SK-N-SH treated with all-trans-retinoic acid at 6 μM for 48 hours (cell line): ENCODE measurements at regions not wholly inside any gene's neighbourhood (a gene's known extent, or its start where the extent isn't known, plus 50 kb on each side); places are given as distances from the start of the nearest gene placed in this dataset.

Experiments used
- ATAC-seq: fragments of 200-7000 bp; cut with Tn5 transposase; 3 replicates; pipeline ENCODE4 v1.9.1; 2020; ENCODE audit warnings: mild to moderate bottlenecking, moderate library complexity
- ARNTL ChIP-seq: fragments of 450-650 bp; formaldehyde crosslinking; IDR thresholded peaks from 2 replicates; pipeline ENCODE4 v1.5.0; 2020; ENCODE audit warnings: low read depth, mild to moderate bottlenecking, moderate library complexity, borderline replicate concordance
- BACH2 ChIP-seq: fragments of 250-450 bp; sonication (Bioruptor Pico); IDR thresholded peaks from 2 replicates; pipeline ENCODE4 v1.9.0; 2021; ENCODE audit warnings: mild to moderate bottlenecking, borderline replicate concordance
- CREB5 ChIP-seq: fragments of 250-450 bp; sonication (Bioruptor Pico); IDR thresholded peaks from 2 replicates; pipeline ENCODE4 v1.5.1; 2020; ENCODE audit warnings: low read depth, mild to moderate bottlenecking, moderate library complexity
- CSDC2 ChIP-seq: fragments of 250-450 bp; sonication (Bioruptor Pico); IDR thresholded peaks from 2 replicates; pipeline ENCODE4 v1.5.0; 2020; ENCODE audit warnings: mild to moderate bottlenecking, moderate library complexity
- CSRNP3 ChIP-seq: fragments of 250-450 bp; sonication (Bioruptor Pico); IDR thresholded peaks from 2 replicates; pipeline ENCODE4 v1.5.1; 2021; ENCODE audit warnings: mild to moderate bottlenecking, moderate library complexity
- ESRRG ChIP-seq: fragments of 250-450 bp; sonication (Bioruptor Pico); IDR thresholded peaks from 2 replicates; pipeline ENCODE4 v1.6.1; 2021; ENCODE audit warnings: mild to moderate bottlenecking
- GLIS3 ChIP-seq: fragments of 250-450 bp; sonication (Bioruptor Pico); IDR thresholded peaks from 2 replicates; pipeline ENCODE4 v1.5.0; 2020; ENCODE audit warnings: mild to moderate bottlenecking, moderate library complexity
- ISL1 ChIP-seq: fragments of 250-450 bp; sonication (Bioruptor Pico); IDR thresholded peaks from 2 replicates; pipeline ENCODE4 v2.1.2; 2022; ENCODE audit warnings: mild to moderate bottlenecking, moderate library complexity
- OSR1 ChIP-seq: fragments of 250-450 bp; sonication (Bioruptor Pico); IDR thresholded peaks from 2 replicates; pipeline ENCODE4 v1.8.0; 2022; ENCODE audit warnings: moderate library complexity, mild to moderate bottlenecking, inconsistent platforms
- PATZ1 ChIP-seq: fragments of 250-450 bp; sonication (Bioruptor Pico); IDR thresholded peaks from 2 replicates; pipeline ENCODE4 v1.8.0; 2020; ENCODE audit warnings: mild to moderate bottlenecking, moderate library complexity, borderline replicate concordance
- POU6F1 ChIP-seq: fragments of 250-450 bp; sonication (Bioruptor Pico); IDR thresholded peaks from 2 replicates; pipeline ENCODE4 v1.8.0; 2021; ENCODE audit warnings: low read depth, mild to moderate bottlenecking, moderate library complexity, borderline replicate concordance
- RARB ChIP-seq: fragments of 250-450 bp; sonication (Bioruptor Pico); IDR thresholded peaks from 2 replicates; pipeline ENCODE4 v1.8.0; 2021; ENCODE audit warnings: mild to moderate bottlenecking, moderate library complexity
- SNAI2 ChIP-seq: fragments of 250-450 bp; sonication (Bioruptor Pico); IDR thresholded peaks from 2 replicates; pipeline ENCODE4 v1.5.0; 2020; ENCODE audit warnings: mild to moderate bottlenecking, moderate library complexity
- TCF4 ChIP-seq: fragments of 250-450 bp; sonication (Bioruptor Pico); IDR thresholded peaks from 2 replicates; pipeline ENCODE4 v1.8.0; 2021; ENCODE audit warnings: mild to moderate bottlenecking, moderate library complexity, borderline replicate concordance
- TOX ChIP-seq: fragments of 250-450 bp; sonication (Bioruptor Pico); IDR thresholded peaks from 2 replicates; pipeline ENCODE4 v1.8.0; 2021; ENCODE audit warnings: mild to moderate bottlenecking, moderate library complexity, borderline replicate concordance
- ZC3H10 ChIP-seq: fragments of 250-450 bp; sonication (Bioruptor Pico); IDR thresholded peaks from 2 replicates; pipeline ENCODE4 v1.5.1; 2021; ENCODE audit warnings: mild to moderate bottlenecking, moderate library complexity
- ZFP3 ChIP-seq: fragments of 250-450 bp; sonication (Bioruptor Pico); IDR thresholded peaks from 2 replicates; pipeline ENCODE4 v1.5.0; 2020; ENCODE audit warnings: mild to moderate bottlenecking, moderate library complexity
- ZFP30 ChIP-seq: fragments of 450-650 bp; formaldehyde crosslinking; IDR thresholded peaks from 2 replicates; pipeline ENCODE4 v1.5.0; 2022; ENCODE audit warnings: mild to moderate bottlenecking, moderate library complexity
- ZNF8 ChIP-seq: fragments of 450-650 bp; formaldehyde crosslinking; IDR thresholded peaks from 2 replicates; pipeline ENCODE4 v1.5.0; 2020; ENCODE audit warnings: mild to moderate bottlenecking, moderate library complexity

GRCh38 chr2:66729416-66730330 is 294.7 kb downstream of the MEIS1 start:
- no peak for TF ChIP-seq ARNTL (CRISPR knock-in tag)
- TF ChIP-seq TOX, result no peak
- no peak for TF ChIP-seq ZFP30 (CRISPR knock-in tag)
- no peak for TF ChIP-seq POU6F1 (CRISPR knock-in tag)
- ATAC-seq, result no peak

- TF ChIP-seq PATZ1 (CRISPR knock-in tag) (no peak), CREB5 (CRISPR knock-in tag) (no peak), ZNF8 (CRISPR knock-in tag) (no peak), TOX (no peak), ZC3H10 (CRISPR knock-in tag) (no peak), BACH2 (CRISPR knock-in tag) (no peak), TCF4 (no peak), SNAI2 (no peak), ZFP3 (no peak), ZFP30 (CRISPR knock-in tag) (no peak), CSRNP3 (CRISPR knock-in tag) (no peak), RARB (CRISPR knock-in tag) (no peak), ESRRG (CRISPR knock-in tag) (no peak), OSR1 (no peak), GLIS3 (CRISPR knock-in tag) (no peak), ISL1 (CRISPR knock-in tag) (no peak), POU6F1 (CRISPR knock-in tag) (no peak)
- no peak for ATAC-seq
These were observed 295.5 kb downstream of the MEIS1 start for GRCh38 chr2:66730441-66730840.

- no peak for TF ChIP-seq POU6F1 (CRISPR knock-in tag)
- no peak for TF ChIP-seq TOX
- no peak for TF ChIP-seq CSDC2 (CRISPR knock-in tag)
- no peak for TF ChIP-seq TCF4
- no peak for TF ChIP-seq GLIS3 (CRISPR knock-in tag)
- no peak for TF ChIP-seq ZNF8 (CRISPR knock-in tag)
- TF ChIP-seq ZFP30 (CRISPR knock-in tag), result no peak
- ATAC-seq, result no peak
These were observed 298.6 kb downstream of the MEIS1 start for GRCh38 chr2:66733364-66733999.
